RWPE1 (cell line): ENCODE measurements at regions not wholly inside any gene's neighbourhood (a gene's known extent, or its start where the extent isn't known, plus 50 kb on each side); places are given as distances from the start of the nearest gene placed in this dataset.

Experiments
- CTCF ChIA-PET: fragments of 350-600 bp; sonication (Branson Sonifier 250); formaldehyde crosslinking; extraction: SDS; loops from one replicate; lab custom pipeline; 2021; lab: Yijun Ruan, JAX
- POLR2A ChIA-PET: fragments of 400-600 bp; formaldehyde crosslinking; extraction: SDS; loops from one replicate; lab custom pipeline; 2020; ENCODE audit warnings: antibody characterized with exemption; ENCODE audit not compliant: low non-redundant PET; lab: Yijun Ruan, JAX
- DNase-seq: peaks from one replicate; pipeline ENCODE4 v3.0.0; 2012; ENCODE audit warnings: low spot score
- H3K27ac ChIP-seq: fragments of 450-650 bp; 2 replicates; pipeline ENCODE4 v1.5.1; 2017
- CTCF ChIP-seq: fragments of 450-650 bp; conservative IDR thresholded peaks from 2 replicates; pipeline ENCODE4 v1.5.1; 2017; ENCODE audit warnings: low read depth, mild to moderate bottlenecking

GRCh38 chr21:35120631-35121180, 71.6 kb upstream of the RUNX1 start:
- no peak overlapping the region for H3K27ac ChIP-seq
- CTCF ChIA-PET = interaction anchor here (0.6 kb wide), 1 partner anchor 427 kb away, joined by 4 read pairs; no protein-coding TSS in a partner anchor
- POLR2A ChIA-PET = no interaction called here
- DNase-seq = no peak
- no peak for TF ChIP-seq CTCF

- ChIA-PET CTCF (interaction anchor here (0.5 kb wide), 1 partner anchor 271 kb away, joined by 3 read pairs; no protein-coding TSS in a partner anchor), POLR2A (no interaction called here)
- TF ChIP-seq CTCF = no peak
- no peak for DNase-seq
- no peak overlapping the region for H3K27ac ChIP-seq
These were observed 70.5 kb upstream of the RUNX1 start for GRCh38 chr21:35119501-35120047.

- CTCF ChIA-PET = no interaction called here
These were observed 67.7 kb upstream of the RUNX1 start for GRCh38 chr21:35116777-35117176.

GRCh38 chr21:35113064-35113463, 64.0 kb upstream of the RUNX1 start:
- no peak for TF ChIP-seq CTCF
- H3K27ac ChIP-seq = no peak overlapping the region
- ChIA-PET POLR2A (no interaction called here), CTCF (no interaction called here)
- DNase-seq = no peak

More at GRCh38 chr21:35116777-35117176, 67.7 kb upstream of the RUNX1 start:
- no peak for DNase-seq
- TF ChIP-seq CTCF = no peak
- no peak overlapping the region for H3K27ac ChIP-seq
- POLR2A ChIA-PET = no interaction called here

- ChIA-PET CTCF (no interaction called here), POLR2A (no interaction called here)
- H3K27ac ChIP-seq = no peak overlapping the region
- no peak for TF ChIP-seq CTCF
- DNase-seq = peak; percentile 32
These were observed 62.3 kb upstream of the RUNX1 start for GRCh38 chr21:35111321-35111930.

- ChIA-PET CTCF (interaction anchor here (0.6 kb wide), 1 partner anchor 364 kb away, joined by 3 read pairs; no protein-coding TSS in a partner anchor), POLR2A (no interaction called here)
- H3K27ac ChIP-seq = no peak overlapping the region
- no peak for TF ChIP-seq CTCF
- no peak for DNase-seq
These were observed 59.8 kb upstream of the RUNX1 start for GRCh38 chr21:35108887-35109286.
